ENCODE measurements at regions not wholly inside any gene's neighbourhood (a gene's known extent, or its start where the extent isn't known, plus 50 kb on each side); places are given as distances from the start of the nearest gene placed in this dataset.

DNA sequence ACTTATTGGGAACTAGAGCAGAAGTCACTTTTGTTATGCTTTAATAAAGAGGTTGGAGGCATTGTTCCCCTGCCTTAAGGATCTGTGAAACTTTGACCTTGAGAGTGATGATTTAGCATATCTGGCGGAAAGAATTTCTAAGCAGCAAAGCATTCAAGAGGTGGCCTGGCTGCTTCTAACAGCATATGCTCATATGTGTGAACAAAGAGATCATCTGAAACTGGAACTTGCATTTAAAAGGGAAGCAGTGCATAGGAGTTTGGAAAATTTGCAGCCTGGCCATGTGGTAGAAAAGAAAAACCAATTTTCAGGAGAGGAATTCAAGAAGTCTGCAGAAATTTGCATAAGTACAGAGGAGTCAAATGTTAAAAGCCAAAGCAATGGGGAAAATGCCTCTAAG is 56.4 kb upstream of the GOLIM4 start:
- peaks cover 9% of the 10 kb centered on the region; the same call in 1 of the 2 replicates for H3K9me3 ChIP-seq (ENCODE audit: insufficient read depth, low read length)
- H3K27me3 ChIP-seq (ENCODE audit: low read length) = no peaks in the 10 kb centered on the region
- H3K4me3 ChIP-seq (ENCODE audit: insufficient read depth, low read length, poor library complexity, severe bottlenecking) = no peak overlapping the region
- no peak overlapping the region for H2AFZ ChIP-seq (ENCODE audit: low read depth, low read length, severe bottlenecking)
- H4K20me1 ChIP-seq (ENCODE audit: low read depth, low read length) = no peaks in the 10 kb centered on the region
- no peaks in the 10 kb centered on the region for H3K36me3 ChIP-seq (ENCODE audit: low read length)
- TF ChIP-seq, protein P1, sequence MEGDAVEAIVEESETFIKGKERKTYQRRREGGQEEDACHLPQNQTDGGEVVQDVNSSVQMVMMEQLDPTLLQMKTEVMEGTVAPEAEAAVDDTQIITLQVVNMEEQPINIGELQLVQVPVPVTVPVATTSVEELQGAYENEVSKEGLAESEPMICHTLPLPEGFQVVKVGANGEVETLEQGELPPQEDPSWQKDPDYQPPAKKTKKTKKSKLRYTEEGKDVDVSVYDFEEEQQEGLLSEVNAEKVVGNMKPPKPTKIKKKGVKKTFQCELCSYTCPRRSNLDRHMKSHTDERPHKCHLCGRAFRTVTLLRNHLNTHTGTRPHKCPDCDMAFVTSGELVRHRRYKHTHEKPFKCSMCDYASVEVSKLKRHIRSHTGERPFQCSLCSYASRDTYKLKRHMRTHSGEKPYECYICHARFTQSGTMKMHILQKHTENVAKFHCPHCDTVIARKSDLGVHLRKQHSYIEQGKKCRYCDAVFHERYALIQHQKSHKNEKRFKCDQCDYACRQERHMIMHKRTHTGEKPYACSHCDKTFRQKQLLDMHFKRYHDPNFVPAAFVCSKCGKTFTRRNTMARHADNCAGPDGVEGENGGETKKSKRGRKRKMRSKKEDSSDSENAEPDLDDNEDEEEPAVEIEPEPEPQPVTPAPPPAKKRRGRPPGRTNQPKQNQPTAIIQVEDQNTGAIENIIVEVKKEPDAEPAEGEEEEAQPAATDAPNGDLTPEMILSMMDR (IDR thresholded peaks at IDR 0.05; ENCODE audit: insufficient read depth, low read length, poor library complexity, severe bottlenecking) = no peak
- no peak for TF ChIP-seq EZH2phosphoT487 (conservative IDR thresholded peaks at IDR 0.05; ENCODE audit: low read length)
- no peaks in the 10 kb centered on the region for H3K9me2 ChIP-seq (replicated peaks; ENCODE audit: insufficient read depth, low read length)
- no peak overlapping the region for H3K27ac ChIP-seq (ENCODE audit: low read depth, low read length)
- H3F3A ChIP-seq (ENCODE audit: insufficient read depth) = no peaks in the 10 kb centered on the region
- H3K4me2 ChIP-seq (ENCODE audit: low read depth, low read length, poor library complexity, severe bottlenecking) = no peak overlapping the region
- H3K9ac ChIP-seq (ENCODE audit: low read length) = no peak overlapping the region
- no peaks in the 10 kb centered on the region for H3K79me2 ChIP-seq (ENCODE audit: insufficient read depth, low read length)
